Fibroblast of lung (primary cell): ENCODE measurements at regions not wholly inside any gene's neighbourhood (a gene's known extent, or its start where the extent isn't known, plus 50 kb on each side); places are given as distances from the start of the nearest gene placed in this dataset.

Source experiments
- EZH2 ChIP-seq: IDR thresholded peaks from 2 replicates; pipeline ENCODE4 v1.5.1; 2012; ENCODE audit warnings: low read length, control low read depth, mild to moderate bottlenecking; ENCODE audit errors: missing control alignments
- TF ChIP-seq, protein P1 (sequence below), 2 donors: IDR thresholded peaks in 1 of 2; conservative IDR thresholded peaks in 1 of 2; 1 replicate in 1 of 2; 2 replicates in 1 of 2; pipeline ENCODE4 v1.5.1; 2011 to 2012; ENCODE audit warnings: low read length in 2 of 2, control low read depth in 1 of 2, inconsistent platforms in 1 of 2, low read depth in 1 of 2, mild to moderate bottlenecking in 1 of 2

- TF ChIP-seq, protein P1, sequence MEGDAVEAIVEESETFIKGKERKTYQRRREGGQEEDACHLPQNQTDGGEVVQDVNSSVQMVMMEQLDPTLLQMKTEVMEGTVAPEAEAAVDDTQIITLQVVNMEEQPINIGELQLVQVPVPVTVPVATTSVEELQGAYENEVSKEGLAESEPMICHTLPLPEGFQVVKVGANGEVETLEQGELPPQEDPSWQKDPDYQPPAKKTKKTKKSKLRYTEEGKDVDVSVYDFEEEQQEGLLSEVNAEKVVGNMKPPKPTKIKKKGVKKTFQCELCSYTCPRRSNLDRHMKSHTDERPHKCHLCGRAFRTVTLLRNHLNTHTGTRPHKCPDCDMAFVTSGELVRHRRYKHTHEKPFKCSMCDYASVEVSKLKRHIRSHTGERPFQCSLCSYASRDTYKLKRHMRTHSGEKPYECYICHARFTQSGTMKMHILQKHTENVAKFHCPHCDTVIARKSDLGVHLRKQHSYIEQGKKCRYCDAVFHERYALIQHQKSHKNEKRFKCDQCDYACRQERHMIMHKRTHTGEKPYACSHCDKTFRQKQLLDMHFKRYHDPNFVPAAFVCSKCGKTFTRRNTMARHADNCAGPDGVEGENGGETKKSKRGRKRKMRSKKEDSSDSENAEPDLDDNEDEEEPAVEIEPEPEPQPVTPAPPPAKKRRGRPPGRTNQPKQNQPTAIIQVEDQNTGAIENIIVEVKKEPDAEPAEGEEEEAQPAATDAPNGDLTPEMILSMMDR (conservative IDR thresholded peaks at IDR 0.05 in 1 of 2, IDR thresholded peaks at IDR 0.05 in 1 of 2; ENCODE audit: low read depth in 1 of 2, low read length in 2 of 2) = no peak
- no peak for TF ChIP-seq EZH2
These were observed 1346.8 kb downstream of the UQCRFS1 start for GRCh38 chr19:27865927-27866777.
